ENCODE measurements at regions not wholly inside any gene's neighbourhood (a gene's known extent, or its start where the extent isn't known, plus 50 kb on each side); places are given as distances from the start of the nearest gene placed in this dataset.

DNA sequence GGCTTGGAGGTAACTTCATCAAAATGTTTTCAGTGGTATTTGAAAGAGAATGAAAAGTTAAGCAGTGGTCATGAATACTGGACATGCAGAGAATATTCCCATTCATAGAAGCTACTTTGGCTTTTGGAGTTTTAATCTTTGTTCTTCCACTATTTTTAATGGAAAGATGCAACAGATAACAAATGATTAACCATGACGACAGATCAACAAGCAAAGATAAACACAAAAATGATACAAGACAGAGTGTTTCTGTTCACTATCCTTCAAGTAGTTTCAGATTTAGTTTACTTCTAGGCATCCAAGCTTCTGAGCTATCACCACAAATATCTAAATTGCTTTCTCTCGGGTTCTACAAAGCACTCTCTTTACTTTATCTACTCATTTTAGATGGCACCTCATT lies 1004.9 kb upstream of the ADGRL3 start:
- H3T11ph ChIP-seq (ENCODE audit: low read length) = no peak overlapping the region
- no peak overlapping the region for H4K5ac ChIP-seq (ENCODE audit: insufficient read length, low read depth, low read length)
- H3K9me3 Mint-ChIP-seq = peaks cover 10 to 16% of the 10 kb centered on the region in 2 experiments
- H2BK20ac ChIP-seq (ENCODE audit: low read depth, low read length, poor library complexity, severe bottlenecking) = no peak overlapping the region
- H3K27ac ChIP-seq (ENCODE audit: insufficient read length, low read depth, low read length) = no peak overlapping the region
- peaks cover 0 to 11% (median 0%) of the 10 kb centered on the region in 3 experiments; a peak in 3 of 7 replicates for H3K36me3 Mint-ChIP-seq (ENCODE audit: insufficient read depth in 1 of 3, low read depth in 3 of 3)
- H3K9me3 ChIP-seq (ENCODE audit: control insufficient read depth, low read depth, low read length) = no peaks in the 10 kb centered on the region
- no peaks in the 10 kb centered on the region for H3K4me1 Mint-ChIP-seq
- no peak overlapping the region for H3K4ac ChIP-seq (ENCODE audit: low read depth, low read length)
- H2BK120ac ChIP-seq (ENCODE audit: low read depth, low read length, poor library complexity, severe bottlenecking) = no peak overlapping the region
- no peak overlapping the region for H3K23ac ChIP-seq (ENCODE audit: insufficient read length, low read depth, low read length)
- H4K91ac ChIP-seq (ENCODE audit: insufficient read length, low read depth, low read length) = no peak overlapping the region
- no peaks in the 10 kb centered on the region for H4K20me1 ChIP-seq (ENCODE audit: control insufficient read depth, insufficient read depth, insufficient read length)
- H3K18ac ChIP-seq (ENCODE audit: insufficient read length, low read depth, low read length) = no peak overlapping the region
- WGBS (ENCODE audit: extremely low coverage, insufficient read length, low lambda C conversion rate) = no CpG with 5 or more reads among the region's 2 CpGs
- no peaks in the 10 kb centered on the region for H3K79me1 ChIP-seq (ENCODE audit: insufficient read depth, low read depth, low read length, poor library complexity, severe bottlenecking)
- no peak overlapping the region for H2BK12ac ChIP-seq (ENCODE audit: insufficient read length, low read depth, low read length)
- no peaks in the 10 kb centered on the region for H3K79me2 ChIP-seq (ENCODE audit: insufficient read depth, low read length)
- no peak overlapping the region for H3K4me2 ChIP-seq (ENCODE audit: insufficient read depth, insufficient read length, low read length)
- H3K14ac ChIP-seq (ENCODE audit: insufficient read depth, low read length) = no peak overlapping the region
- TF ChIP-seq, protein P1, sequence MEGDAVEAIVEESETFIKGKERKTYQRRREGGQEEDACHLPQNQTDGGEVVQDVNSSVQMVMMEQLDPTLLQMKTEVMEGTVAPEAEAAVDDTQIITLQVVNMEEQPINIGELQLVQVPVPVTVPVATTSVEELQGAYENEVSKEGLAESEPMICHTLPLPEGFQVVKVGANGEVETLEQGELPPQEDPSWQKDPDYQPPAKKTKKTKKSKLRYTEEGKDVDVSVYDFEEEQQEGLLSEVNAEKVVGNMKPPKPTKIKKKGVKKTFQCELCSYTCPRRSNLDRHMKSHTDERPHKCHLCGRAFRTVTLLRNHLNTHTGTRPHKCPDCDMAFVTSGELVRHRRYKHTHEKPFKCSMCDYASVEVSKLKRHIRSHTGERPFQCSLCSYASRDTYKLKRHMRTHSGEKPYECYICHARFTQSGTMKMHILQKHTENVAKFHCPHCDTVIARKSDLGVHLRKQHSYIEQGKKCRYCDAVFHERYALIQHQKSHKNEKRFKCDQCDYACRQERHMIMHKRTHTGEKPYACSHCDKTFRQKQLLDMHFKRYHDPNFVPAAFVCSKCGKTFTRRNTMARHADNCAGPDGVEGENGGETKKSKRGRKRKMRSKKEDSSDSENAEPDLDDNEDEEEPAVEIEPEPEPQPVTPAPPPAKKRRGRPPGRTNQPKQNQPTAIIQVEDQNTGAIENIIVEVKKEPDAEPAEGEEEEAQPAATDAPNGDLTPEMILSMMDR (conservative IDR thresholded peaks at IDR 0.05) = no peak
- no peak overlapping the region for H2AFZ ChIP-seq (ENCODE audit: low read length)
- H3K27me3 ChIP-seq (ENCODE audit: insufficient read depth, low read length) = no peaks in the 10 kb centered on the region
- H3K4me3 Mint-ChIP-seq = no peak overlapping the region
- no peak overlapping the region for H2BK5ac ChIP-seq (ENCODE audit: insufficient read length, low read length)
- H3K4me1 ChIP-seq (ENCODE audit: insufficient read depth, low read length) = no peaks in the 10 kb centered on the region
- no peak overlapping the region for H3K56ac ChIP-seq (ENCODE audit: insufficient read length, low read depth, low read length)
- H4K8ac ChIP-seq (replicated peaks; ENCODE audit: insufficient read length, low read depth, low read length) = no peak overlapping the region
- no peak overlapping the region for H2BK15ac ChIP-seq (ENCODE audit: low read depth, low read length)
- H2AK5ac ChIP-seq (ENCODE audit: insufficient read length, low read length) = no peak overlapping the region
- no peaks in the 10 kb centered on the region for H3K23me2 ChIP-seq (ENCODE audit: insufficient read length, low read depth, low read length, poor library complexity, severe bottlenecking)
- no peaks in the 10 kb centered on the region for H3K27me3 Mint-ChIP-seq (ENCODE audit: low read depth)
- no peak overlapping the region for H3K9ac ChIP-seq (ENCODE audit: extremely low read depth, insufficient read length, low read length)
- no peak for DNase-seq
- H3K27ac Mint-ChIP-seq = no peak overlapping the region

Measured in H9 (cell line).